T-helper 2 cell treated with Interferon-gamma antibody and Interleukin-4, amounts not matched to agents 100 ng/mL and 5 ng/mL, for 36 hours (primary cell): ENCODE measurements at regions not wholly inside any gene's neighbourhood (a gene's known extent, or its start where the extent isn't known, plus 50 kb on each side); places are given as distances from the start of the nearest gene placed in this dataset.

Experiments used
- intact Hi-C: fragments of 100-400 bp; cut with micrococcal nuclease; formaldehyde crosslinking; loops from one replicate; pipeline ENCODE4 v1.15.1; 2023

DNA sequence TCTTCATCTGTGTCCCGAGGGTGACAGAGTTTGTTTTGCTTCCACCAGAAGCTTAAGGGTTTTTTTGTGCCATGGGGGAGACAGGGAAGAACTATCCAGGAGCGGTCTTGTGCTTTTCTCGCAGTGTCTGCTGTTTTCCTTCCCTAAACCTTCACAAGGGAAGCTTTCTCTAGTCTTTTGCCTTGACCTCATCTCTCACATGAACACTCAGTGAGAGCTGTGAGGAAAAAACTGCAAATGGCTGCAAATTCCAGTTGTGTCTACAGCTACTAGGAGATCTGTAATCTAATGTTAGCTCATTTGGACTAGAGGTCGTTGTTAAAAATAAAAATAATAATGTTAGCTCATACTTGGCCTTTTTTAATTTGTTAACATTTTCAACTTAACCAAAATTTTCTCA is 264.7 kb upstream of the SESN3 start:
- intact Hi-C loops: no loop called here

DNA sequence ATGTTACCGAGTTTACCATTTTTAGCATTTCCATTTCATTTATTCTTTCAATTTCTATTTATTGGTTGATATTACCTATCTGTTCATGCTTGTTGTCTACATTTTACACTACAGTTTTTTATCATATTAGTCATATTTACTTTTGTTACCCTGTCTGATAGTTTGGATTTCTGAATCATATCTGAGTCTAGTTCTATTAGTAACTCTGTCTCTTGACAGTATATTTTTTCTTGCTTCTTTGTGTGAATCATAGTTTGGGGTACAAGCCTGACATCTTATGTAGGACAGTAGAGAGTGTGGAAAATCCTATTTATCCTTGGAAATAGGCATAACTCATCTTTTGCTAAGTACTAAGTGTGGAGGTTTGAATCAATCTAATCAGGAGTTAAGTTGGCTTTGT is 263.9 kb upstream of the SESN3 start:
- intact Hi-C loops: no loop called here

DNA sequence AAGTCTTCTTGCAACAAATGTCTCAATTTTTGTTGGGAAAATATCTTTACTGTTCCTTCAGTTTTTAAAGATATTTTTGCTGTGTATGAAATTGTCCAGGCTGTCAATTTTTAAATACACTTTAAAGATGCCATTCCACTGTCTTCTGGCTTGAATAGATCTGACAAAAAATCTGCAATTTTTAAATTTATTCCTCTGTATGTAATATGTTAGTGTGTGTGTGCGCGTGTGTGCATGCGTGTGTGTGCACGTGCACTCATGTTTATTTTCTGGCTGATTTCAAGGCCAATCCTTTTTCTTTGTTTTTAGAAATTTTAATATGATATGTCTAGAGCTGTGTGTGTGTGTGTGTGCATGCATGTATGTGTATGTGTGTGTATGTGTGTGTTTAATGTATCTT is 263.2 kb upstream of the SESN3 start:
- intact Hi-C loops: no loop called here

DNA sequence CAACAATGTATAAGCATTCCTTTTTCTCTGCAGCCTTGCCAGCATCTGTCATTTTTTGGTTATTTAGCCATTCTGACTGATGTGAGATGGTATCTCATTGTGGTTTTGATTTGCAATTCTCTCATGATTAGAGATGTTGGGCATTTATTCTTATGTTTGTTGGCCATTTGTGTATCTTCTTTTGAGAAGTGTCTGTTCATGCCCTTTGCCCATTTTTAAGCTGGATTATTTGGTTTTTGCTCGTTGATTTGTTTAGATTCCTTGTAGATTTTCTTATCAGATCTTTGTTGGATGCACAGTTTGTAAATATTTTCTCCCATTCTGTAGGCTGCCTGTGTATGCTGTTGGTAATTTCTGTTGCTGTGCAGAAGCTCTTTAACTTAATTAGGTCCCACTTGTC is 259.6 kb upstream of the SESN3 start:
- intact Hi-C loops: no loop called here

DNA sequence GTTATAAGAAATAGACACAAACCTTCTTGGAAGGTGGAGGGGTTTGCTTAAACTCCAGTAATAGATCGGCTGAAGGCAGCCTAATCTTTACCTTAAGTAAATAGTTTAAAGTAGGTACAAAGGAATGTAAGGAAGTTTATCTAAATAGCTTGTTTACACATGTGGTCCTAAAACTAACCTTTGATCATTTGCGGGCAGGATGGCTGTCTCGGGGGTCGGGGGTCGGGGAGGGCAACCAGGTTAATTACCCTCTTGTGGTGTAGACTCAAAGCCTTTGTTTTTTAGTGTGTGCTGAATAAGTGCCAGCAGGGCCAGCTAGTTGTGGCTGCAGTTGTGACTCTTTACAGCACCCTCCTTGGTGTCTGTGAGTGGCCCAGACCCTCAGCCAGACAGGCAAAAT is 256.9 kb upstream of the SESN3 start:
- intact Hi-C loops: no loop called here

DNA sequence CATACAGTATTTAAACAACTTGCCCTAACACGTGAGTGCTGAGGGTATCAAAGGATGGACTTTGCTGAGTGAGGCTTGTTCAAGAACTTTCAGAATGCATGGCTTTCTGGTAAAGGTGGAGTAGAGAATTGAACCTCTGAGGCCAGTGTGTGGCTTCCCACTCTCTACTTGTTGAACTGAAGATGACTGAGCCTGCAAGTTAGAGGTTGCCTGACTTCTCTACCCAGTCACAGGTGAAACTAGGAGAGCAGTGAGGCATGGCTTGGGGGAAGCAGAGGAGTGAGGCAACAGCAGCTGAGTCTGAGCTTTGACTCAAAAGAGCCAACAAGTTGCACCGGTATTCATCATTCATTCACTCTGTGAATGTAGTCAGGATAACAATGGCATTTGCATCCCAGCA is 256.4 kb upstream of the SESN3 start:
- intact Hi-C loops: no loop called here

DNA sequence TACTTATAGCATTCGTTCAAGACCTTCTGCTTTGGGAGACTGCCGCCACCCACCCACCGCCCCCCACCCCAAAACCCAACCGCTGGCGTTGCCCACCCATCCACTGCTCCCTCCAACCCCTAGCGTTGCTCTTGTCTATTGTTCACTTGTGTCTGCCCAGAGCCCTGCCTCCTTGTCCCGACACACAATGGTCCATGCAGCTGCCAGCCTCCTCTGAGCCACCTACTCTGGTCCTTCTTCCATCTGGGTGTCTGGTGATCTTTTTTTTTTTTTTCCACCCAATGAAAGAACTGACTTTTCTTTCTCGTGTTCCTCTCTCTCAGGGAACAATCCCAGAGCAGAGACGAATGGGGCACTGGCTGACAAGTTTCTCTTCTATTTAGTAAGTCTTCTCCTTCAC is 256.0 kb upstream of the SESN3 start:
- intact Hi-C loops: no loop called here

DNA sequence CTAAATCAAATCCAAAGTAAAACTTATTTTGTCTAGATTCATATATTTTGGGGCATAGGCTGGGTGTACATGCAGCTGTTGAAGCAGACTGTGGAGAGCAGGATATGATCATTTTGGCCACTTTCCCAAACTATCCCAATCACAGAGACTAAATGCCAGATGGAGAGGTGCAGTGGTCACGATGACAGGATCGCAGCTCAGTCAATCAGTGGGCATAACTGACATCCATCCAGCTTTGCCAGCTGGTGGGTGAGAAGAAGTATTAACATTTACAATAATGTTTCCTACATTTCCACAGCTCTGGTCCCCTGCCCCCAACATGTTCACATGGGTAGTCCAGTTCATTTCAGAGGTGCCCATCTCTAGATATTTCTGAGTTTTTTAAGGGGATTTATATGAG is 255.5 kb upstream of the SESN3 start:
- intact Hi-C loops: no loop called here

DNA sequence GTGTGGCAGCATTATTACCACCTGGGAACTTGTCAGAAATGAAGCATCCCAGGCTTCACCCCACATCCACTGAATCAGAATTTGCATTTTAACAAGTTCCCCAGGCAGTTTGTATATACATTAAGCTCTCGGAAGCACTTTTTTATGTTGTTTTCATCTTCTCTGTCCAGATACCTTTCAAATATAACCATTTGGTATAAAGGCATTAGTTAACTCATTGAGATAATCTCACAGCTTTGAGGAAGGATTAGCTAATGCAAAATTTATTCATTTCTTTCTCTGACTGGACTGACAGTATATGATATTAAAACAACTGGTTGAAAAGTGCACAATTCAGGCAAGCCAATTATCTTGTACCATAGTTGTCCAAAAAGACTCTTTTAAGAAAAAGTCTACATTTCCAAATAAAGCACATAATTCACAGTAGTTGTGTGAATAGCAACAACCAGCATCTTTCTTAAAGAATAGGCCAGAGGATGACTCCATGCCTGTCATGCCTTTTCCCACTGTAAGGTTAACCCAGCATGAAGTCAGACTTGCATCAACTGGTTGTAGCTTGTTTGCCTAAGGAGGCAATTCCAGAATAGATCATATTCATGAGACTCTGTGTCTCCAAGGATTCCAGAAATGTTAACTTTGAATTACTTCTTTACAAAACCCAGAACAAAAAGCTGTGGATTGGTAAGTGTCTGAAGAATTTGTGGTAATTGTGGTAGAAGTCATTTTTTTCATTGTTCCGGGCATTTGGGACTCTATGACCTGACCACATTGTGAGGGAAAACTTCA is 254.3 kb upstream of the SESN3 start:
- intact Hi-C loops: no loop called here

DNA sequence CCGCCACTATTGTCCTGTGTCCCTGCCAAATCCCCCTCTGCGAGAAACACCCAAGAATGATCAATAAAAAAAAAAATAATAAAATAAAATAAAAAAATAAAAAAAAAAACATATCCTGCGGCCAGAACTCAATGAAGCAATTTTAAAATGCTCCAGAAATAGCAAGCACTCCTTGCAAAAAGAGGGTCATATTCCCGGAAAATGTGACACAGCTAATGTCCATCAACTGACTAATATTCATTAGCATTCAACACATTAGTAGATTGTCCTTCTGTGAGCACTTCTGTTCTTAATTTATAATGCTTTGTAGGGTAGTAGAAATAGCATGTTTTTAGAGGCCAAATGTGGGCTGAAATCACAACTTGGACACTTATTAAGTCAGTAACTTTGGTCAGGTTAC is 252.3 kb upstream of the SESN3 start:
- intact Hi-C loops: no loop called here

DNA sequence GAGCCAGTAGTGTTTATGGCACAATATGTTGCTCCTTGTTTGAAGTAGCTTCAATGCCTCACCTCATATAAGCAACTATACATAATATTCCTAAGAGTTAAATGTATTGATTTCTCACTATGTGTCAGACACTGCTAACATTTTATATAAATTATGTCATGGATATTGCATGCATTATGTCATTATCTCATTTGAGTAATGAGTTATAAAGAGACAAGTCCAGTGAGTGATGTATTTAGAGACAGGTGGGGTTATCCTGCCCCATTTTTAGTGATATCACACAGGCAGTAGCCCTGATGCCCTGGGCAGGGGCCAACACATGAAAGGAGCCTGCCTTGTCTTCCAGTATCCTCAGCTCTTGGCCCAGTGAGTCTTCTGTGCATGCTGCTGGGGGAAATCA is 247.0 kb upstream of the SESN3 start:
- intact Hi-C loops: no loop called here

DNA sequence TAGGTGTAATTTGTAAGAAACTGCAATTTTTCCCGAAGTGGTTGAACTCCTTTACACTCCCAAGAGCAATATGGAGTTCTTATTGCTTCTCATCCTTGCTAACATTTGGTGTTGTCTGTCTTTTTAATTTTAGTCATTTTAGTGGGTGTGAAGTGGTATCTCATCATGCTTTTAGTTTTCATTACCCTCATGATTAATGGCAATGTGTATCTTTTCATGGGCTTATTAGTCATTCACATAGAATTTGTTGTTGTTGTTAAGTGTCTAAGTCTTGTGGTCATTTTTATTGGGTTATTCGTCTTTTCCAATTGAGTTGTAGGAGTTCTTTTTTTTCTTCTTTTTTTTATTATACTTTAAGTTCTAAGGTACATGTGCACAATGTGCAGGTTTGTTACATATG is 238.3 kb upstream of the SESN3 start:
- intact Hi-C loops: no loop called here

DNA sequence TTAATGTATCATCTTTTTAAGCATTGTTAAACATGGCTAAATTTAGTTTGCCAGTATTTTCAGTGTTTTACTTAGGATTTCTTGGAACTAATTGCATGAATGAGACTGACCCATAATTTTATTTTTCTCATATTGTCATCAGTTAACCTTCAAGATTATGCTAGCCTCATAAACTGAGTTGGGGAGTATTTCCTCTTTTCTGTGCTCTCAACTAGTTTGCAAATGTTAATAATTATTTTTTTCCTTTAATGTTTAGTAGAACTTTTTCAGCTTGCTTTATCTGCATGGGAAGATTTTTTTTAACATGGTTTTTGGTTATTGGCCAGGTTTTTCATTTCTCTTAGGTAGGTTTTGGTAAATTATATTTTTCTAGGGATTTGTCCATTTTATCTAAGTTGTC is 235.4 kb upstream of the SESN3 start:
- intact Hi-C loops: no loop called here

DNA sequence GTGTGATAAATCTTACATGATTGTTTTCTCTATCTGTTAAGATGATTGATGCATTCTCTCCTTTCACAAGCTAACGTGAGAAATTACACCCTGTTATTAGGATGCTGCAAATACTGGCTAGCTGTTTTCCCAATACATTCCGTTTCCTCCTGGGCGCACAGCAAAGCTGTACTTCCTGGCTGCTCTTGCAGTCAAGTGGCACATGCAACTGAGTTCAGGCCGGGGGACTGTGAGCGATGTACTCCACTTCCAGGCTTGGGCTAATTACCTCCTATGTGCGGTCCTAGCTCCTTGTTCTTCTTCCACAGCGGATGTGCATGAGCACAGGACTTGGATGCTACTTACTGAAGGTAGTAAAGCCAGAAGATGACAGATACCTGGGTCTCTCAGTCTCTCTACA is 234.9 kb upstream of the SESN3 start:
- intact Hi-C loops: no loop called here

DNA sequence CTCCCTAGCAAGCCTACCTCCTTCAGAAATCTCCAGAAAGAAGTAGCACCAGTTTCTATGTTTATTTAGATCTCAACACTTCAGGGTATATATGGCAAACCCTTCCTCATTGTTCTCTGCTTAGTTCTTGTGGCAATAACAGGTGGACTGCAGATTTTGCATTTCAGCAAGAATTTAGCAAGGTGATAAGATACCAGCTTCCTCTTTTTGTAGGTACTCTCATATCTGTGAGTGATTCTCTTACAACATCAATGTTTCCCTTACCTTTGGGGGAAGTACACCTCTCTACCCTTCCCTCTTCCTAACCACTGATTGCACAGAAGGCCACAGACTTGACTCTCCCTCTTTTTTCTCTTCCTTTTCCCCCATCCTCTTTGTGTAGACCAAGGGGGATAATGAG is 230.9 kb upstream of the SESN3 start:
- intact Hi-C loops: no loop called here

DNA sequence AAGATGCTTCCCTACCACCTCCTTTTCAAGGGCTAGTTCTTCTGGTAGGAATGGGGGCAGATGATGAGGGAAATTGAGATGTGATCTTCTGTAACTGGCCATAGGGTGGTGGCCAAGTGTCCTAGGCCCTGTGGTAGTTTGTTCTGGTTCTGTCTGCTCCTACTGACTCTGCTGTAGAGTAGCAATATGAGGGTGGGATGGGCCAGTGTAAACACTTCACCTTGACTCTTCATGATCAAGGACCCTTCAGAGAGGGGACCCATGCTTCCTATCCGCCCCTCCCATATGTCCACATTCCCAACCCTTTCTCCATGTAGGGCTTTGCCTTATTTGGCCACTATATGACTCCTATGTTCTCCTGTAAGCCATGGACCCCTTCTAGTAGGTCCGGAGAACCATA is 230.3 kb upstream of the SESN3 start:
- intact Hi-C loops: no loop called here

DNA sequence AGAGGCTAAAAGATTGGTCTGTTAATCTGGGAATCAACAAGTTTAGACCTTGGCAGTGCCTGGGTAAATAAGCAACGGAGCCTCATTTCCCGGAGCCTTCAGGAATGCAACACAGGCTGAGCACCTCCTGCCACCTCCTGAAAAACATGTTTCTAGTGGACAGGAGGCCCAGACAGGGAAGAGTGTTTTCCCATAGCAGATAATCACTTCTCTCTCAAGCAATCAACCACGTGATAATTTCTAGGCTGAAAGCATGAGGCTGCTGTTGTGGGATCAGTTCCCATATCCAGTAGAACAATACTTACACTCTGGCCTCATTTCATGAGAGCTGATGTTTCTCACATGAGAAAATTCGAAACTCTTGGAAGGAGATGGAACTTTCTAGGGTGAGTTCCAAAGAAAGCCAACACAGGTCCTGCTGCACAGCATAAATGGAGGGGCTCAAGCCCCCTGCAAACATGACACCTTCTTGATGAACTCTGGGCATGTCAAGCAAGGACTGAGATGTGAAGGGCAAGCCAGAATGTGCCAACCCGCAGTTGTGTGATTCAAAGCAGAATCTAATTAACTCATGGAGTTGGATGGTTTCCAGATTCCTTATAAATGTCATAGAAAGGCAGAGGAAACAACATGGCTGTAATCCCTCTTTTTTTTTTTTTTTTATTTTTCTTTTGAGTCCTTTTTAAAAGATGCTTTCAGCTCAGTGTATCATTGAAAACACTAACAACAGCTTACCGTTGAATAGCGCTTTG is 228.5 kb upstream of the SESN3 start:
- intact Hi-C loops: no loop called here

DNA sequence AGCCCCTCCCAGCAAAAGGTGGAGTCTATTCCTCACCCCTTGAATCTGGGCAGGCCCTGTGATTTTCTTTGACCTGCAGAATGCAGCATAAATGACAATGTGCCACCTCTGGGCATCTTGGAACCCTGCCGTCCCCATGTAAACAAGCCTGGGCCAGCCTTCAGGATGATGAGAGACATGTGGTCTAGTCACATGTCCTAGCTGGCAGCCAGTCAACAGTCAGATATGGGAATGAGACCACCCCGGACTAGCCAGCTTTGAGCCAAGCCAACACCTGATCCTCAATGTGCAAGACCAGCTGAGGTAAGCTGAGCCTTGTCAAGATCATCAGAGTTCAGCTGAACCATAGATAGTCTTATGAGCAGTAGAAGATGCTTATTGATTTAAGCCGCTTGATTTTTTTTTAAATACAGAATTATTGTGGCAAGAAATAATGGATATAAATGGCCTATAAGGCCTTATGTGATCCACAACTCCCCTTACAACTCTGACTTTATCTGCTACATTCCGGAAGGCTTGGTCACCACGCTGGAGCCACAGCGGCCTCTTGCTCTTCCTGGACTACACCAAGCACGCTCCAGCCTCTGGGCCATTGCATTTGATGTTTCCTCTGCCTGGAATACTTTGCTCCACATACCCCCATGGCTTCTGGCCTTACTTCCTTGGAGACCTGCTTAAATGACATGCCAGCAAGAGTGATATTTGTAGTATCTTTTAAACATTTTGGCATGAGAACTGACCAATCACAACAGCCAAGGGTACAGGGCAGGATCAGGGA is 225.9 kb upstream of the SESN3 start:
- intact Hi-C loops: no loop called here

DNA sequence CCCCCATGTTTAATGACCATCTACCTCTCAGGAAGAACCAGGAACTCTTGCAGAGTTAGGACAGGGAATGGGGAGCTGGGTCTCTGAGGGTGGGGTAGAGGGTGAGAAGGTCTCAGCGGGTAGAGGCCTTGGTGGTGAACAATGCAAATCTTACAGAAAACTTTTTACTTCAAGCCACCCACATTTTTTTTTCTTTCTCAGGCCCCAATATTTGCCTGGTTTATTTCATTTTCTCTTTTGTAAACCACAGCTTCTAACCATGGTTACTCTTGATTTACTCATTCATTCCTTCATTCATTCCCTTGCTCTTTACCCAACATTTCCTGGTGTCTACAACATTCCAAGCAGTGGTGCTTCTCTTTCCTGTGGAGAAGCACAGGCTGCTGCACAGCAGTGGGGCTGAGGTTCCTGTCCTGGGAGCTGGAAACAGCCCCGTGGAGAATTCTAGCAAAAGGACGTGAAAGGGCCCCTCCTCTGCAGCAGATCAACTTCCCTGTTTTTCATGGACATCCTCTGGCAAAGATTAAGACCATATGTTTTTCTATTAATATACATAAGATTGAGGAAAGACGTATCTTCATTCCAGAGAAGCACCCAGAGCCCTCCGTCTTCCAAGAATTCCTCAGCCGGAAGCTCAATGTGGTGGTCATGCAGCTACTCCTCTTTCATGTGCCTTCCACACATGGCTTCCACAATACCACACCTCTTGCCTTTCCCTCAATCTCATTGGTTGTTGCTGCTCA is 224.4 kb upstream of the SESN3 start:
- intact Hi-C loops: no loop called here

DNA sequence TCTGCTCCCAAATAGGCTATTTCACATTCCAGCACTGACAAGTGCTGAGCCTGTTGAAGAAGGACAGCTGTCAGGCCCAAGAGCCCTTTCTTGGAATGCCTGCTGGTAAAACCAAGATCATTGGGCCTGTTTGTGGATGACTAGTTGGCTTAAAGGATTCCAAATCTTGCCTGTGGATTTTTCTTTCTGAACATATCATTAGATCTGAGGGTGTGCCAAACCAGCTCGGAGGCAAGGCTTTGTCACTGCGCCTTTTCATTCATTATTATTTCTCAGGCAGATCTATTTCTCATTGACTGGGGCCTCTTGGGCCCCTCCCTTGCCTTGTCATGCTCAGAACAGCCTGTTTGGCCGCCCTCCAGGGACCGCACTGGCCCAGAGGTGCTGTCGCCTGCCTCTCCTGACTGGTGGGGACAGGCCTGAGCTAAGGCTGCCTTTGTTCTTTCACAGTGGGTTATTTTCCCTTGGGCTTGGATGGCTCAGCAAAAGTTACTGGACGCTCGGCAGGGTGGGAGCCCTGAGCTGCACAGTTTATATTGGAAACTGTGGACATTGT is 222.7 kb upstream of the SESN3 start:
- intact Hi-C loops: no loop called here

DNA sequence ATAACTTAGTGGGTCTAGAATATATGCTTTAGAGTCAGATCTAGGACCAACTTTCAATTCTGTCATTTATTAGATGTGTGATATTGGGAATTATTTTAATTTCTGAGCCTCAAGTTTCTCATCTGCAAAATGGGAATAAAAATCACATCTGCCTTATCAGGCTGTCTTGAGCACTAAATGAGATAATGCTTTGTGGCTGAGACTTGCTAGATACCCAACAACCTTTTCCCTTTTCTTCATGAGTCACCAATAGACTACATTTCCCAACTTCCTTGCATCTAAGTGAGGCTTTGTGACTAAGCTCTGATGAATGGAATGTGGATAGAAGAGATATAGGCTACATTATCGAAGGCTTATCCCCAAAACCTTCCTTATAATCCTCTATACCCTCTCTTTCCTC is 220.7 kb upstream of the SESN3 start:
- intact Hi-C loops: no loop called here
